Type B pancreatic cell (in vitro differentiated cells): ENCODE measurements at regions not wholly inside any gene's neighbourhood (a gene's known extent, or its start where the extent isn't known, plus 50 kb on each side); places are given as distances from the start of the nearest gene placed in this dataset.

ENCODE experiments used
- DNase-seq: peaks from one replicate; pipeline ENCODE4 v3.0.0; 2021; ENCODE audit warnings: mixed read lengths; ENCODE audit not compliant: unreplicated experiment; ENCODE audit errors: extremely low spot score
- H3K27ac Mint-ChIP-seq: 2 replicates; pipeline ENCODE4 v1.8.0; 2021; ENCODE audit warnings: mild to moderate bottlenecking, mixed read lengths
- H3K27me3 Mint-ChIP-seq: 2 replicates; pipeline ENCODE4 v1.8.0; 2021; ENCODE audit warnings: mixed read lengths
- H3K36me3 Mint-ChIP-seq: 2 replicates; pipeline ENCODE4 v1.8.0; 2021; ENCODE audit warnings: mixed read lengths
- H3K4me1 Mint-ChIP-seq: one replicate; pipeline ENCODE4 v1.8.0; 2021; ENCODE audit warnings: mixed read lengths; ENCODE audit not compliant: unreplicated experiment
- H3K4me3 Mint-ChIP-seq: 2 replicates; pipeline ENCODE4 v1.8.0; 2021; ENCODE audit warnings: mild to moderate bottlenecking, mixed read lengths
- H3K9me3 Mint-ChIP-seq: 2 replicates; pipeline ENCODE4 v1.8.0; 2021; ENCODE audit warnings: mixed read lengths
- TF ChIP-seq, protein P1 (sequence below): fragments of 200-600 bp; sonication (generic); conservative IDR thresholded peaks from 2 replicates; pipeline ENCODE4 v1.5.0; 2021; ENCODE audit warnings: antibody characterized with exemption, mild to moderate bottlenecking

GRCh38 chr20:47861116-47861515 lies 75.8 kb upstream of the SULF2 start:
- Mint-ChIP-seq H3K27me3 (peaks cover 19% of the 10 kb centered on the region), H3K4me1 (peaks cover 33% of the 10 kb centered on the region), H3K27ac (no peak overlapping the region), H3K9me3 (no peaks in the 10 kb centered on the region), H3K36me3 (no peaks in the 10 kb centered on the region), H3K4me3 (no peak overlapping the region)
- TF ChIP-seq, protein P1, sequence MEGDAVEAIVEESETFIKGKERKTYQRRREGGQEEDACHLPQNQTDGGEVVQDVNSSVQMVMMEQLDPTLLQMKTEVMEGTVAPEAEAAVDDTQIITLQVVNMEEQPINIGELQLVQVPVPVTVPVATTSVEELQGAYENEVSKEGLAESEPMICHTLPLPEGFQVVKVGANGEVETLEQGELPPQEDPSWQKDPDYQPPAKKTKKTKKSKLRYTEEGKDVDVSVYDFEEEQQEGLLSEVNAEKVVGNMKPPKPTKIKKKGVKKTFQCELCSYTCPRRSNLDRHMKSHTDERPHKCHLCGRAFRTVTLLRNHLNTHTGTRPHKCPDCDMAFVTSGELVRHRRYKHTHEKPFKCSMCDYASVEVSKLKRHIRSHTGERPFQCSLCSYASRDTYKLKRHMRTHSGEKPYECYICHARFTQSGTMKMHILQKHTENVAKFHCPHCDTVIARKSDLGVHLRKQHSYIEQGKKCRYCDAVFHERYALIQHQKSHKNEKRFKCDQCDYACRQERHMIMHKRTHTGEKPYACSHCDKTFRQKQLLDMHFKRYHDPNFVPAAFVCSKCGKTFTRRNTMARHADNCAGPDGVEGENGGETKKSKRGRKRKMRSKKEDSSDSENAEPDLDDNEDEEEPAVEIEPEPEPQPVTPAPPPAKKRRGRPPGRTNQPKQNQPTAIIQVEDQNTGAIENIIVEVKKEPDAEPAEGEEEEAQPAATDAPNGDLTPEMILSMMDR = no peak
- DNase-seq = no peak

DNA sequence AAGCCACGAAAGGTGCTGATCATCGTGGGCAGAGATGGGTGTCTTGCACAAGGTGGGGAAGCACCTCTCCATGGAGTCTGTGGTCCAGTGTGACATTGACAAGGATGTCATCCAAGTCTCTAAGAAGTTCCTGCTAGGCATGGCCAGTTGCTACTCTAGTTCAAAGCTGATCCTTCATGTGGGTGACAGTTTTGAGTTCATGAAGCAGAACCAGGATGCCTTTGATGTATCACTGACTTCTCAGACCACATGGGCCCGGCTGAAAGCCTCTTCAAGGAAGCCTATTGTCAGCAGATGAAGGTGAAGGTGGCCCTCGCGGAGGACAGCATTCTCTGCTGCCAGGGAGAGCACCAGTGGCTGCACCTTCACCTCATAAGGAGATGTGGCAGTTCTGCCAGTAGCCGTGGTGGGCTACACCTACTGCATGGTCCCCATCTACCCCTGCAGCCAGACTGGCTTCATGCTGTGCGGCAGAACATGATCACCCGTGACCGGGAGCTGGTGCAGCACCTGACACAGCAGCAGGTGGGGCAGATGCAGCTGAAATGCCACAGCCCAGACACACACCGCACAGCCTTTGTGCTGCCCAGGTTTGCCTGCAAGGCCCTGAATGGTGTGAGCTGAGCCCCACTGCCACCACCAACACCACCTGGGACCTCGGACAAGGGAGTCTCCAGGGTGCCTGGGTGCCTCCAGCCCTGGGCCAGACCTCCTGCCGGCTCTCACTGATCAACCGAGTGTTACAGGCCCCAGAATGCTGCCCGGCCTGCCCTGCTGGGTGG lies 75.0 kb upstream of the SULF2 start:
- TF ChIP-seq, protein P1 = no peak
- no peaks in the 10 kb centered on the region for H3K9me3 Mint-ChIP-seq
- H3K27me3 Mint-ChIP-seq = peaks cover 13% of the 10 kb centered on the region
- H3K27ac Mint-ChIP-seq = no peak overlapping the region
- H3K4me1 Mint-ChIP-seq = peaks cover 33% of the 10 kb centered on the region
- DNase-seq = no peak
- no peak overlapping the region for H3K4me3 Mint-ChIP-seq
- H3K36me3 Mint-ChIP-seq = no peaks in the 10 kb centered on the region

DNA sequence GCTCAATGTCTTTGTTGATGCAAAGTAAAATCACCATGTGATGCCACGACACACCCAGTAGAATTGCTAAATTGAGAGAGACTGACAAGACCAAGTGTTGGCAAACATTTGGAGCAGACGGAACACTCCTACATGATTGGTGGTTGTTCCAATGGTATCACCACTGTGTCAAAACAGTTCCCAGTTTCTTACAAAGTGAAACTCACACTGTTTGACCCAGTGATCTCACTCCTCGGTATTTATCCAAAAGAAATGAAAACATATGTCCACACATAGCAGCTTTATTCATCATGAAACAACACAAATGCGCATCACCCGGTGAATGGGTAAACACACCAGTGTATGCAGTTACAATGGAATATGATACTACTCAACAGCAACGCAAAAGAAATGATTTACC lies 74.0 kb upstream of the SULF2 start:
- H3K27me3 Mint-ChIP-seq = peaks cover 13% of the 10 kb centered on the region

DNA sequence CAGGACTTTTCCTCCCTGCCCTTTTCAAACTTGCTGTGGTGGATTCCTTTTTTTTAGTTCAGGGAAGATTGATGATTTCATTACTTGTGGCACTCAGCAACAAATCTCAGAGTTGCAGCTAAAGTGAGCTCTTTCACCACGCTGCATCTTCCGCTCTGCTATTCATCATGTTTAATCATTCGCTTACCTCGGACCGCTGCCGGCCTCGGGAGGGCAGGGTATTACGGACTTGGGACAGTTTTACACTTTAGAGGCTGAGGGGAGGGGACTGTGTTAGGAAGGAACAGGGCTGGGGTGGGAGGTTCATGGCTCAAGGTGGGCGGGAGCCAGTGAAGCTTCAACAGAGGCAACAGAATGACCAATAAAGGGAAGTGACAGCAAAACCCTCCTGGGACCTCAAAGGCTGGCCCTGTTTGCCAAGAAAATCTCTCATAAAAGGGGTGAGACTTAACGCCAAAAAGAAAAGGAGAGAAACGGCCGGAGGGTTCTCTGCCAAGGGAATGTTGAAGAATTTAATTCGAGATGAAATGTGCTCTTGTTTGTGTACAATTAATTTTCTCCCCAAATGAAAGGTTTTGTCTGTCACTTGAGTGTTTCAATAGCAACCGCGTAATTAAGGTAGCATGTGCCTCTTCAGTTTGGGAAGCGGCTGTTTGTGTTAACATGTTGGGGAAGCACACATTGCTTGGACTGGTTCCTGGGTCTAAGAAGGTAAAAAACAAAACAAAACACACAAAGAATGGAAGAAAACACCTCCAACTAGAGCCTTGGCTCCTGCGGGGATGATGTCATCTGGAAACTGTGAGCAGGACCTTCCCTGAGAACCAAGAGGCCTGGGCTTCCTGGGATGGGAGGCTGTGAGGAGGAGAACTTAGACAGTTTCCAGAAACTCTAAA lies 72.5 kb upstream of the SULF2 start:
- TF ChIP-seq, protein P1 = no peak
- H3K4me1 Mint-ChIP-seq = peaks cover 27% of the 10 kb centered on the region
- peak overlapping the region; percentile 81 for H3K27ac Mint-ChIP-seq
- DNase-seq = no peak
- peaks cover 7% of the 10 kb centered on the region for H3K27me3 Mint-ChIP-seq
- peak overlapping the region; percentile 65 for H3K4me3 Mint-ChIP-seq
- H3K9me3 Mint-ChIP-seq = no peaks in the 10 kb centered on the region
- no peaks in the 10 kb centered on the region for H3K36me3 Mint-ChIP-seq

More for the DNA sequence above, 74.0 kb upstream of the SULF2 start:
- H3K4me1 Mint-ChIP-seq = peaks cover 33% of the 10 kb centered on the region
- no peak for DNase-seq
- H3K4me3 Mint-ChIP-seq = no peak overlapping the region
- TF ChIP-seq, protein P1 = no peak
- no peak overlapping the region for H3K27ac Mint-ChIP-seq
- H3K9me3 Mint-ChIP-seq = no peaks in the 10 kb centered on the region
- H3K36me3 Mint-ChIP-seq = no peaks in the 10 kb centered on the region

GRCh38 chr20:47857187-47857568 lies 71.9 kb upstream of the SULF2 start:
- H3K4me1 Mint-ChIP-seq = peaks cover 26% of the 10 kb centered on the region
- TF ChIP-seq, protein P1 = no peak
- no peak for DNase-seq
- H3K36me3 Mint-ChIP-seq = no peaks in the 10 kb centered on the region
- H3K4me3 Mint-ChIP-seq = peak overlapping the region; percentile 65
- H3K9me3 Mint-ChIP-seq = no peaks in the 10 kb centered on the region
- H3K27me3 Mint-ChIP-seq = peaks cover 7% of the 10 kb centered on the region
- peak overlapping the region; percentile 81 for H3K27ac Mint-ChIP-seq
